Left lobe of liver (tissue), 2 donors: ENCODE measurements at regions not wholly inside any gene's neighbourhood (a gene's known extent, or its start where the extent isn't known, plus 50 kb on each side); places are given as distances from the start of the nearest gene placed in this dataset.
"Not testable (repeated sequence)": the region's sequence is repeated elsewhere in the genome, so short reads cannot be mapped to it uniquely, and the experiment has no call there.

ENCODE experiments used
- ATAC-seq: fragments of 200-7000 bp; cut with Tn5 transposase; one replicate; pipeline ENCODE4 v1.9.1; 2020; ENCODE audit warnings: mild to moderate bottlenecking, moderate library complexity
- DNase-seq: peaks from one replicate; pipeline ENCODE4 v3.0.0-alpha.2; 2020; ENCODE audit warnings: low spot score
- donor health status: DM: no; HTN: no; CAD: no; lungs with moderate emphysema.
- donor health status: DM: no; HTN: yes; CAD: no.

DNA sequence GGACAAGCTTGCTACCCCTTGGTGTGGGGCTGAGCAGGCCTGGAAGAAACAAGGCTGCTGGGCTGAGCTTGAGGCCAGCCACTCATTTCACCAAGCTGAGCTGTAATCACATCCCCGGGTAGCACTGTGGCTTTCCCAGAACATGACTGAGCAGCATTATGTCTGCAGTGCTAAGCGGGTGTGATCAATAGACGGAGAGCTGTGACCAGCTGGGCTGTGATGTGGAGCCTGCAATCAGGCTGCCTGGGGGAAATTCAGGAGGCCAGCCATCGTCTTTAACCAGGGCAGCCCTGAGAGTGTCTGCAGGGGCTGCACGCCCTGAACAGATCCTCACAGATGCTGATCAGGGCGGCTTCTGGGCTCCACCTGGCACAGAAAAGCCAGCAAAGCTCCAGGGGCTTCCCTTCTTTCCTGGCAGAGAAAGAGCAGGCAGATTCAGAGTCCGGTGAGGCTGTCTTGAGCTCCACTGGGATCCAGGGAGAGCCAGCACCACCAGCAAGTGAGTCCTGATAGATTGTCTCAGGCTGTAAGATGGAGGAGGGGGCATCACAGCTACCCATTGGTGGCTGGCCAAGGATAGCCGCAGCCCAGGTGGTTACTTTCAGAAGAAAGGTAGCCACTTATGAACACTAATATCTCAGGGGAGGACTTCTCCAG is 165.9 kb downstream of the NRN1 start:
- no peak for ATAC-seq
- DNase-seq, result no peak

DNA sequence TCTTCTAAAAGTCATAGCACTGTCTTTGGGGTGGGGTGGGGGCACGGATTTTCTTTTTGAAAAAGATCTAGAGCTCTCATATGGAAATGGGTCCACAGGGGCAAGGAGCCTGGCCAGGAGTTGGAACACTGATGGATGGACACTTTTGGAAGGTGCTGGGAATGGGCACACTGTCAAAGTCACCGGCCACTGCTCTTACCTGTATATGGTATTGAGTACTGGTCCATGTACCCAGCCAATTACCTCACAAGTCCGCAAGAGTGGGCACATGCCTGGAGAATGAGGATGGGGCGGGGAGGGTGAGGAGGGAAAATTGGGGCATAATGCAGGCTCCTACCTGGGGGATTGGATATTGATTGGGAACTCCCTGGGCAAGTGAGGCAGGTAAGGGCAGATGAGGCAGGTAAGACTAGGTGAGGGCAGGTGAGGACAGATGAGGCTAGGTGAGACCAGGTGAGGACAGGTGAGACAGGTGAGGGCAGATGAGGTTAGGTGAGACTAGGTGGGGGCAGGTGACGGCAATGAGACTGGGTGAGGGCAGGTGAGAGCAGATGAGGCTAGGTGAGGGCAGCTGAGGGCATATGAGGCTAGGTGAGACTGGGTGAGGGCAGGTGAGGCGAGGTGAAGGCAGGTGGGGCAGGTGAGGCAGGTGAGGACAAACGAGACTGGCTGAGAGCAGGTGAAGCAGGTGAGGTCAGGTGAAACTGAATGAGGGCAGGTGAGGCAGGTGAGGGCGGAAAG is 167.9 kb downstream of the NRN1 start:
- DNase-seq (no peak), ATAC-seq (no peak)

DNA sequence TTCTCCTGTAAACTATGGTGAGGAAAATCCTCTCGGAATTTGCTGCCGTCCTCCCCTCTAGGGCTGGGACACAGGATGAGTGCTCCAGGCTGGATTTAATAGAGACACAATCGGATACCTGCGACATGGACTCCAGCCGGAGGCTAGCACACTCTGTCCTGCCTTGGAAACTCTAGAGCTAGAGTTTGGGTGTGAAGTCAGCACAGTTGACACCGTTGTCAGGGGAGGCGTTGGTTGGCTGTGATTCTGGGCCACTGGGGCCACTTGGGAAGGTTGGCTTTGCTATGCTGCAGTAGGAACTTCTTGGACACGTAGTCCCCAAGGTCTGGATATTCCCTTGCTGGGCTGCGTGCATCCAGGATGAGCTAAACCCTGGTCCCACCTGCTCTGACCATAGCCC is 169.4 kb downstream of the NRN1 start:
- ATAC-seq, result no peak
- DNase-seq, result no peak

DNA sequence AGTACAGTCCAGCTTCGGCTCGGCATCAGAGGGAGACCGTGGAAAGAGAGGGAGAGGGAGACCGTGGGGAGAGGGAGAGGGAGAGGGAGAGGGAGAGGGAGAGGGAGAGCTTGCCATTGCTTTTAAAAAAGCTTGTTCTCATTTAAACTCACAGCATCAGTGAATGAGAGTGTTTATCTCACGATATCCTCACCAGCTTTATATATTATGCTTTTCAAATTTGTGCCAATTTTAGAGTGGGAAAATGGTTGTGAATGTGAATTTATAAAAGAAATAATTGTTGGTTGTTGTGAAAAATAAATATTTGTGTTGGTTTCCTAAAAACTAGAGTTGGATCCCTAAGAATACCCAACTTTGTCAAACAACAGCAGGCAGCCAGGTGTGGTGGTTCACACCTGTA is 170.1 kb downstream of the NRN1 start:
- not testable (repeated sequence) for DNase-seq, ATAC-seq

DNA sequence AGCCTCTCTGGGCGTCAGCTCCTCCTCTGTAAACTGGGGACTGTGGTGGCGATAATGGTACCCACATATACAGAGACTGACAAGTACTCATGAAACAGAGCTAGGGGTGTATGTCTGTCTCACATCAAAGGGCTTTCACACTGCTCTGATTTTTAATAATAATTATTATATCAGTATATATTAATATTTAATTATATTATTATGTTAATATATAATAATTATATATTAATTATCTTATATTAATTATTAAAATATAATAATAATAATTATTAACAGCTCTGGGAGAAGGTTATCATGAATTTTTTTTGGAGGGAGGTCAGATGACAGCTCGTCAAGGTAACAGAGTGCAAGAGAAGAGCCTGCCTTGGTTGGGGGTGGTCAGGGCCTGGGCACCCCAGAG is 173.6 kb downstream of the NRN1 start:
- DNase-seq (no peak), ATAC-seq (no peak)

DNA sequence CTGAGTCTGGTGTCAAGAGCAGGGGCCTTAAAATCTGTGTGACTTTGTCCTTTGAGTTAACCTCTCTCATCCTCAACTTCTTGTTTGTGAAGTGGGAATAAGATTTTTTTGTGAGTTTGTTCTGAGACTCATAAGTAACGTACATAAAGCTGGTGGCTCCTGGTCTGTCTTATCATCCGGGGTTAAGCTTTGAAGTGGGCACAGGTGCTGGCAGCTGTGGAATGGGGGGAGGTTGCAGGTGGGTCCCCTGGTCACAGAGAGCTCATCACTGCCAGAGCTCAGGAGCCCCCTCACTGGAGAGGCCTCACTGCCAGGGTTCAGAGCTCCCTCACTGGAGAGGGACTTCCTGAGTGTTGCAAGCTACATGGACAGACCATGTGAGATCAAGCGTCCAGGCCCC is 174.1 kb downstream of the NRN1 start:
- ATAC-seq (no peak), DNase-seq (no peak)

DNA sequence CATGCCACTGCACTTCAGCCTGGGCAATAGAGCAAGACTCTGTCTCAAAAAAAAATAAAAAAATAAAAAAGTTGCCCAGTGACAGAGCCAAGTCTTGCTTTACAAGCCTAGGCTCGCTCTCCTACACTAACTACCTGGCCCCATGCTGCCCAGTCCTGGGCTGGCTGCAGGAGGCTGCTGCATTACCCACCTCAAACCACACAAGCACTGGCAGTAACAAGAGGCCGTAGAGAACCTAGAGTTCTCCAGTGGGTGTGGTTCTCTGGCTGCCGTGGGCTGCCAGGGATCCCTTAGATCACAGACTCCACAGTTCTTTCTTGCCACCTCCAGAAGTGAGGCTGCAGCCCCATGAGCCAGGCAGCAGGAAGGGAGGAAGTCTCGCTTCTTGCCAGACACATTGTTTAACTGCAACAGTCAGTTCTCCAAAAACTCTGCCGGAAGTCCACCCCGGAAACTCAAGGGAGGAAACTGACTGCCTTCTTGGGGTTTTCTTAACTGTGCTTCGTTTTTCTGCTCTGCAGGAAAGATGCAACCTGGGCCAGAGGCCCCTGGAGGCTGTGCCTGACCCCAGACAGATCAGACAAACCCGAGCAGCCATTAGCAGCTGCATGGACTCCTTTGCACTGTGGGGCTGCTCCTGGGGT is 175.4 kb downstream of the NRN1 start:
- peak; percentile 35 for ATAC-seq
- DNase-seq, result not testable (repeated sequence)

DNA sequence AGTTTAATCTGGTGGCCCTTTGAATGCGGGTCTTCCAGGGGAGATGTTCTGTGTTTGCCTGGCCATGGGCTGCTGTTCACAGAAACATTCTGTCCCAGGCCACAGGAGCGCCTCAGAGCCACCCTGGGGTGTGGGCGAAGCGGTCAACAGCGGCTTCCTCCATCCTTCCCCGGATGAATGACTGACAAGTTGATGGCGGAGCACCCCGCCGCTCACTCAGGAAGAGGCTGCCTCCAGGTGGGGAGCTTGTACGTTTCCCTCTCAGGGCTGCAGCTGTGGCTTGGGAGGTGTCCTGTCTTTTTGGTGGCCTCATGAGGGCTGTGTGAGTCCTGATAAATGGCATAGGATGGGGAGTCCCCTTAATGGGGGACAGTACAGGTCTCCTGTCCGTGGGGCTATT is 178.4 kb downstream of the NRN1 start:
- ATAC-seq (no peak), DNase-seq (no peak)

DNA sequence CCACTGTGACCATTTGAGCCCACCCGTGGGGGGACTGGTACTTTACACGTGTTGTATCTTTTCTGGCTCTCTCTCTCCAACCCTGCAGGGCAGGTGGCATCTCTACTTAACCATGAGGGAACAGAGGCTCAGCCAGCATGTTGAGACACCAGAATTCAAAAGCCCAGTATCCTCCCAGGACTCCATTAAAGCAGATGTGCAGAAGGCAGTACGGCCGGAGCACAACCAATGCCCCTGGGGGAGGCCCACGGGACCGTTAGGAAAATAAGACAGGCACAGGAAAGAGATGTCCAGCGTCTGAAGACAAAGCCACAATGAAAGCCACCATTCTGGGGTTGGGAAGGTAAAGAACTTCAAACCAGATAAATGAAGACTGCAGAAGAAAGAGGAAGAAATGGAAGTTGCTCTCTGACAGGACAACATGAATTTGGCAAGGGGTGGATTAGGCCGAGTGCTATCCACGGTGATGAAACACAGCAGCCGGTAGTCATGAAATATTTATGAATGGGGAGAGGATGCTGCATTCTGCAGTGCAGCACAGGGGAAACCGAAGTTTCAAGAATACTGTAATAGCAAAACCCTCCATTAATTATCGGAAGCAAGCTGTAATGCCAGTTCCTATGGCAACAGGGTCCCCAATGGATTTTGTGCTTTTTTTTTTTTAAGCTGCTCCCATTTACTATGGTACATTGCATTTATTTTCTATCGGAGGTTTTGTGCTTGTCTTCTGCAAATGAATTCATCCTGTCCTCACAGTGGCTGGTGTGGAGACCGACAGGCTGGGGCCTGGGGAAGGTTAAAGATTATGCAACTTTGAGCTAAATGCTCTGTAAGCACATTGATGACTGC is 179.4 kb downstream of the NRN1 start:
- no peak for DNase-seq
- ATAC-seq, result no peak

DNA sequence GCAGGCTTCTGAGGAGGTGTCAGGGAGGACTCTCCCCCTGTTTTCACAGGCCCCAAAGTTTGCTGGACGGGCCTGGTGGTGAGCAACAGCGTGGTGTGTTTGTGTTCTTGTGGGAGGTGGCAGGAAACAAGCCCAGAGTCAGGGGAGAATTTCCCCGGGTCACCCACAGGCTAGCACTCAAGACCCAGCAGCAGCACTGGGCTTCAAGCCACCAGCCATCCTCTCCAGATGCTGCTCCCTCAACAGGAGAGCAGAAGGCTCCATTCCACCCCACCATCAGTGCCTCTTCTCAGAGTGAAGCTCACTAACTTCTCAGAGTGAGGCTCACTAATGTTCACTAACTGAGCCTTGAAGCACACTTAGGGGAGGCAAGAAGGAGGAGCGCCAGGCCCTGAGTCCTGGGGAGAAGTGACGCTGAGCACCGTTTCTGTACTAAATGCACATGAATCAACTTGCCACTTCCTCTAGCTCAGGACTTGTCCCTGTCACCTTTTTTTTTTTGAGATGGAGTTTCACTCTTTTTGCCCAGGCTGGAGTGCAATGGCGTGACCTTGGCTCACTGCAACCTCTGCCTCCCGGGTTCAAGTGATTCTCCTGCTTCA is 182.2 kb downstream of the NRN1 start:
- not testable (repeated sequence) for ATAC-seq, DNase-seq
